ENCODE measurements at regions not wholly inside any gene's neighbourhood (a gene's known extent, or its start where the extent isn't known, plus 50 kb on each side); places are given as distances from the start of the nearest gene placed in this dataset.

DNA sequence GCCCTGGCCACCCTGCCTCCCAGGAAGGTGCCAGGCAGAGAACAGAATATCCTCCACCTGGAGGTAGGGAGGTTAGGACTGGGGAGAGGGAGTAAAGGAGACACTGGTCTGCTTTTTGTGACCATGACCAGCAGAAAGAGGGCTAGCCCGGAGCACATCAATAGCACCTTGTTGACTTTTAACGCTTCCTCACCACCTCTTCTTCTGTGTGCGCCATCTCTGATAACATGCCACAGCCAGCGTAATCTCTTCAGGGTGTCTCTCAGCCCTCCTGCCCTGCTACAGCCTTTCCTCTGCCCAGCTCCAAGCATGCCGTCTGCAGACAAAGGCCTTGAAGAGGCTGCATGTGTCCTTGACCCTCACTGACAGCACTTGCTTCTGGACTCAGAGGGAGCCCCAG lies 50.9 kb upstream of the GJA5 start:
- no peaks in the 10 kb centered on the region for H4K20me1 ChIP-seq (ENCODE audit: insufficient read depth, low read length)
- no peaks in the 10 kb centered on the region for H3K36me3 ChIP-seq (ENCODE audit: insufficient read depth, low read length)
- DNase-seq (no peak), ATAC-seq (ENCODE audit: insufficient read depth, low read depth) (no peak)
- H3K27ac ChIP-seq (ENCODE audit: low read length), result no peak overlapping the region
- H2AFZ ChIP-seq (ENCODE audit: low read depth, low read length), result no peak overlapping the region
- no peak overlapping the region for H3K4me2 ChIP-seq (ENCODE audit: insufficient read depth, low read length)
- H3K4me1 ChIP-seq (ENCODE audit: insufficient read depth, low read length), result no peaks in the 10 kb centered on the region
- no peaks in the 10 kb centered on the region for H3K9me3 ChIP-seq (ENCODE audit: insufficient read depth, low read length, severe bottlenecking)
- peaks cover 3% of the 10 kb centered on the region for H3K27me3 ChIP-seq (ENCODE audit: insufficient read depth, low read length, poor library complexity)
- no peak overlapping the region for H3K9ac ChIP-seq (ENCODE audit: low read depth, low read length)
- no peak for TF ChIP-seq EZH2 (IDR thresholded peaks at IDR 0.05; ENCODE audit: borderline replicate concordance, low read depth, low read length, severe bottlenecking)
- TF ChIP-seq, protein P1, sequence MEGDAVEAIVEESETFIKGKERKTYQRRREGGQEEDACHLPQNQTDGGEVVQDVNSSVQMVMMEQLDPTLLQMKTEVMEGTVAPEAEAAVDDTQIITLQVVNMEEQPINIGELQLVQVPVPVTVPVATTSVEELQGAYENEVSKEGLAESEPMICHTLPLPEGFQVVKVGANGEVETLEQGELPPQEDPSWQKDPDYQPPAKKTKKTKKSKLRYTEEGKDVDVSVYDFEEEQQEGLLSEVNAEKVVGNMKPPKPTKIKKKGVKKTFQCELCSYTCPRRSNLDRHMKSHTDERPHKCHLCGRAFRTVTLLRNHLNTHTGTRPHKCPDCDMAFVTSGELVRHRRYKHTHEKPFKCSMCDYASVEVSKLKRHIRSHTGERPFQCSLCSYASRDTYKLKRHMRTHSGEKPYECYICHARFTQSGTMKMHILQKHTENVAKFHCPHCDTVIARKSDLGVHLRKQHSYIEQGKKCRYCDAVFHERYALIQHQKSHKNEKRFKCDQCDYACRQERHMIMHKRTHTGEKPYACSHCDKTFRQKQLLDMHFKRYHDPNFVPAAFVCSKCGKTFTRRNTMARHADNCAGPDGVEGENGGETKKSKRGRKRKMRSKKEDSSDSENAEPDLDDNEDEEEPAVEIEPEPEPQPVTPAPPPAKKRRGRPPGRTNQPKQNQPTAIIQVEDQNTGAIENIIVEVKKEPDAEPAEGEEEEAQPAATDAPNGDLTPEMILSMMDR (IDR thresholded peaks at IDR 0.05; ENCODE audit: borderline replicate concordance, extremely low read depth, low read length, poor library complexity, severe bottlenecking), result no peak
- no peak overlapping the region for H3K4me3 ChIP-seq (ENCODE audit: low read depth in 1 of 2, low read length in 2 of 2)
- H3K79me2 ChIP-seq (ENCODE audit: insufficient read depth, low read length), result no peaks in the 10 kb centered on the region

DNA sequence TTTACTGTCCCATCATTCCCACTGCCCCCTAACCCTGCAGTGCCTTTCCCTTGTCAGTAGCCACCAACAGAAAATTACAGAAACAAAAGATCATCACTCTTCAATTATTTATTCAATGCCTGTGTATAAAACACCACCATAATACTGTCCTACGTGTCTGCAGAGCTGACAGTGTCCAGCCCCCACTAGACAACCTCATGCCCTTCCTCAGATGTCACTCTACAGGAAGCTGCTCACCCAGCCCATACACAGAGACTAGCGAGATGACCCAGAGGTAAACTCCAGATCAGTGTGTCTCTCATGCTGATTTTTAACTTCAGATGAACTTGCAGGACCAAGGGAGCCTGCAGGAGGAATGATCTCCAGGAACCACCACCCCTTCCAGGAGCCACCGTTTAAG lies 51.3 kb upstream of the GJA5 start:
- Histone ChIP-seq H3K4me1 (ENCODE audit: insufficient read depth, low read length) (no peaks in the 10 kb centered on the region), H3K9ac (ENCODE audit: low read depth, low read length) (no peak overlapping the region), H2AFZ (ENCODE audit: low read depth, low read length) (no peak overlapping the region), H3K36me3 (ENCODE audit: insufficient read depth, low read length) (no peaks in the 10 kb centered on the region), H4K20me1 (ENCODE audit: insufficient read depth, low read length) (no peaks in the 10 kb centered on the region), H3K9me3 (ENCODE audit: insufficient read depth, low read length, severe bottlenecking) (no peaks in the 10 kb centered on the region), H3K27ac (ENCODE audit: low read length) (no peak overlapping the region), H3K4me3 (ENCODE audit: low read depth in 1 of 2, low read length in 2 of 2) (no peak overlapping the region), H3K27me3 (ENCODE audit: insufficient read depth, low read length, poor library complexity) (peaks cover 3% of the 10 kb centered on the region), H3K79me2 (ENCODE audit: insufficient read depth, low read length) (no peaks in the 10 kb centered on the region), H3K4me2 (ENCODE audit: insufficient read depth, low read length) (no peak overlapping the region)
- TF ChIP-seq, protein P1 (IDR thresholded peaks at IDR 0.05; ENCODE audit: borderline replicate concordance, extremely low read depth, low read length, poor library complexity, severe bottlenecking), result no peak
- no peak for TF ChIP-seq EZH2 (IDR thresholded peaks at IDR 0.05; ENCODE audit: borderline replicate concordance, low read depth, low read length, severe bottlenecking)
- DNase-seq (no peak), ATAC-seq (ENCODE audit: insufficient read depth, low read depth) (no peak)

DNA sequence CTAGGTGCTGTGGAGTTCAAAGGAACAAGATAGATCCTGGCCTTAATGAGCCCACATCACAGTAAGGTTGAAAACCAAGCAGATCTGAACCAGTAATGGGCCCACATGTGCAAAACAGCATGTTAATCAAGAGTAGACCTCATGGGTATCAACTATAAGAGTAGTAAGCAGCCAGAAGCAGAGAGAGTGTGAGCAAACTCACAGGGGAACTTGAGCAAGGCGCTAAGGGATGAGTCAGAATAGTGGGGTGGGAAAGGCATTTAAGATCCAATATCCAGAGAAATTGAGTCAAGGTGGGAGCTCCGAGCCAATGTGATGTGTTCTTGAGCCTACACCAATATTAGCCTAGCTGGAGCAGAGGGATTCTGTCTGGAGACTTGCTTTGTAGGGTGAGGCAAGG lies 52.4 kb upstream of the GJA5 start:
- no peak overlapping the region for H3K27ac ChIP-seq (ENCODE audit: low read length)
- peaks cover 3% of the 10 kb centered on the region for H3K27me3 ChIP-seq (ENCODE audit: insufficient read depth, low read length, poor library complexity)
- TF ChIP-seq EZH2 (IDR thresholded peaks at IDR 0.05; ENCODE audit: borderline replicate concordance, low read depth, low read length, severe bottlenecking), result no peak
- TF ChIP-seq, protein P1 (IDR thresholded peaks at IDR 0.05; ENCODE audit: borderline replicate concordance, extremely low read depth, low read length, poor library complexity, severe bottlenecking), result no peak
- H3K9me3 ChIP-seq (ENCODE audit: insufficient read depth, low read length, severe bottlenecking), result no peaks in the 10 kb centered on the region
- H2AFZ ChIP-seq (ENCODE audit: low read depth, low read length), result no peak overlapping the region
- H3K79me2 ChIP-seq (ENCODE audit: insufficient read depth, low read length), result no peaks in the 10 kb centered on the region
- H3K9ac ChIP-seq (ENCODE audit: low read depth, low read length), result no peak overlapping the region
- ATAC-seq (ENCODE audit: insufficient read depth, low read depth), result no peak
- no peak overlapping the region for H3K4me2 ChIP-seq (ENCODE audit: insufficient read depth, low read length)
- no peak overlapping the region for H3K4me3 ChIP-seq (ENCODE audit: low read depth in 1 of 2, low read length in 2 of 2)
- DNase-seq, result no peak
- no peaks in the 10 kb centered on the region for H4K20me1 ChIP-seq (ENCODE audit: insufficient read depth, low read length)
- no peaks in the 10 kb centered on the region for H3K4me1 ChIP-seq (ENCODE audit: insufficient read depth, low read length)
- no peaks in the 10 kb centered on the region for H3K36me3 ChIP-seq (ENCODE audit: insufficient read depth, low read length)

DNA sequence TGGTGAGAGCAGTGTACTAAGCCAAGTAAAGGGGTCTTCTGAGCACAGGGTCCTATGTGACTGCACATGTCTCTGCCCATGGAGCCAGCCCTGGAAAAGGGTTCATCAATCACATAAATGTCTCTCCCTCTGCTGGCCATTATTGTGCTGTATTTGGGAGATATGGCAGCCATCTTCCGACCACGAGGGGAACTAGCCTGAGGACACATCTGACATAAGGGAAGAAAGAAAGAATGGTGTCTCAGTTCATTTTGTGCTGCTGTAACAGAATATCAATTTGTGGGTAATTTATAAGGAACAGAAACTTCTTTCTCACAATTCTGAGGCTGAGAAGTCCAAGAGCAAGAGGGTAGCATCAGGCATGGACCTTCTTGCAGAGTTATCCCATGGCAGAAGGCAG lies 55.1 kb upstream of the GJA5 start:
- TF ChIP-seq EZH2 (IDR thresholded peaks at IDR 0.05; ENCODE audit: borderline replicate concordance, low read depth, low read length, severe bottlenecking), result no peak
- TF ChIP-seq, protein P1 (IDR thresholded peaks at IDR 0.05; ENCODE audit: borderline replicate concordance, extremely low read depth, low read length, poor library complexity, severe bottlenecking), result peak; percentile 22
- H3K4me3 ChIP-seq (ENCODE audit: low read depth in 1 of 2, low read length in 2 of 2), result no peak overlapping the region

More for the DNA sequence above, 55.1 kb upstream of the GJA5 start:
- no peaks in the 10 kb centered on the region for H3K9me3 ChIP-seq (ENCODE audit: insufficient read depth, low read length, severe bottlenecking)
- no peak overlapping the region for H3K27ac ChIP-seq (ENCODE audit: low read length)
- H4K20me1 ChIP-seq (ENCODE audit: insufficient read depth, low read length), result no peaks in the 10 kb centered on the region
- no peaks in the 10 kb centered on the region for H3K79me2 ChIP-seq (ENCODE audit: insufficient read depth, low read length)
- no peak overlapping the region for H3K4me2 ChIP-seq (ENCODE audit: insufficient read depth, low read length)
- H3K4me1 ChIP-seq (ENCODE audit: insufficient read depth, low read length), result no peaks in the 10 kb centered on the region
- no peaks in the 10 kb centered on the region for H3K36me3 ChIP-seq (ENCODE audit: insufficient read depth, low read length)
- ATAC-seq (ENCODE audit: insufficient read depth, low read depth) (no peak), DNase-seq (no peak)
- H3K9ac ChIP-seq (ENCODE audit: low read depth, low read length), result no peak overlapping the region
- H2AFZ ChIP-seq (ENCODE audit: low read depth, low read length), result no peak overlapping the region
- H3K27me3 ChIP-seq (ENCODE audit: insufficient read depth, low read length, poor library complexity), result peaks cover 6% of the 10 kb centered on the region
